NB4 (cell line): ENCODE measurements at regions not wholly inside any gene's neighbourhood (a gene's known extent, or its start where the extent isn't known, plus 50 kb on each side); places are given as distances from the start of the nearest gene placed in this dataset.

Source experiments
- CTCF ChIP-seq: IDR thresholded peaks from one replicate; pipeline ENCODE4 v1.5.1; 2012; ENCODE audit warnings: low read depth, low read length
- MAX ChIP-seq: IDR thresholded peaks from 2 replicates; pipeline ENCODE4 v1.6.1; 2011; ENCODE audit warnings: low read depth, low read length
- POLR2A ChIP-seq: IDR thresholded peaks from 2 replicates; pipeline ENCODE4 v1.6.1; 2011; ENCODE audit warnings: mild to moderate bottlenecking; ENCODE audit not compliant: insufficient read length; ENCODE audit errors: extremely low read depth

- no peak for TF ChIP-seq CTCF
- TF ChIP-seq POLR2A = no peak
- no peak for TF ChIP-seq MAX
Measured at GRCh38 chr18:73458186-73458964, 590.6 kb upstream of the NETO1 start.
